NCI-H2196 treated with DMSO at 0.1 percent for 48 hours (cell line): ENCODE measurements at regions not wholly inside any gene's neighbourhood (a gene's known extent, or its start where the extent isn't known, plus 50 kb on each side); places are given as distances from the start of the nearest gene placed in this dataset.

Source experiments
- DNase-seq: peaks from one replicate; lab custom pipeline; 2025; ENCODE audit not compliant: unreplicated experiment; lab: John Stamatoyannopoulos, UW

DNA sequence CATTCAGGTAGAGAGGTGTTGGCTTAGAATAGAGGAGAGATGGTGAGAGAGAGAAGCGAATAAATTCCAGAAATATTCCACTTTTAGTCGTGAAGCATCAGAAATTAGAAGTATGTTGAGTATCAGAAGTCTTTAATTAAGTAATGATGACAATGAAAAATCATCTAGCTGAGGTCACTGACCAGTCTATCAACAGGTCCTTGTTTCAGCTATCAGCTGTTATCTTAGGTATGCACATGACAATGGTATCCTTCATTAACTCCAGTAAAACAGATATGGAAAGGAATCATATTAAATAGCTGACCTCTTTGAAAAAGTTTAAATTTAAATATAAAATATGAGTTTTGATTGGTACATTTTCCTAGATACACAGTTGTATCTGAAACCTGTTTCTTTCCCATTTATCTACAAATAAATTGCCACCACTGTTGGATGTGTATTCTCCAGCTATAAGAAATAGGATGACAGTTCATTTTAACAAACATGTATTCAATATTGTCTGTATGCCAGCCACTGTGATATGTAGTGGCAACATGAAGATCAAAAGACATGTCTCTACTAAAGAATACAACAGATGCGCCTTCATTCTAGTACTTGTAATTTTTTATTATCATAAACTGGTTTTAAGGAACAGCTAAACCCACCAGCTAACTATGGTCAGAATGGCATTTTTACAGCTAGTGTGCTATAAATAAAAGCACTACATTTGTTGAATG is 424.2 kb upstream of the DCN start:
- no peak for DNase-seq

DNA sequence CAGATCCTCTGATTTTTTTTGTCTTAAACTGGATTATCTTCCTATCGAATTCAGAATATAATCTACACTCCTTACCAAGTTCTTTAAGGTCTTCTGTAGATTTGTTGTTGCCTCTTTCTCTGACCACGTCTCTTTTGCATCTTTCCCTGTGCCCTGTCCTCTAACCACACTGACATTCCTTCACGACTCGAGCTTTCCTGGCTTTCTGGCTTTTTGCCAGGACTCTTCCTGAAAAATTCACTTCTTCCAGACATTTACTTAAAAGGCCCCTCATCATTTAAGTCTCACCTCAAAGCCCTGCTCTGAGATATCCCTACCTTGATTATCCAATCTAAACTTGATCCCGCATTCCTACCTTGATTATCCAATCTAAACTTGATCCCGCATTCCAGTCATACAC is 422.3 kb upstream of the DCN start:
- DNase-seq: no peak

DNA sequence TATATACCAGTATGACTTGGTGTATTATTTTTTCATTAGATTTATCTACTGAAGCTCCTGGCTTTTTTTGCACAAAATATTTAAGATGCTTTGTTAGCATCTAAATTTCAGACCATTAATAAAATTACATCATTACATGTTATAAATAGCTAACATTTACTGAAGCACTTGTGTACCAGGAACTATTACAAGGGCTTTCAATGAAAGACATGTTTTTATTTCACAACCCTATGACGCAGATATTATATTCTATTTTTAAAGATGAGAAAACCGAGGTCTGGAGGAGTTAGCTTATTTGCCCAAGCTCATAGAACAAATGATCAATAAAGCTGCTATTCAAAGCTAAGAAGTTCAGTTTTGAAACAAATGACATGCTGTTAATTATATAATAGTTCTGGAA is 420.4 kb upstream of the DCN start:
- DNase-seq: no peak

DNA sequence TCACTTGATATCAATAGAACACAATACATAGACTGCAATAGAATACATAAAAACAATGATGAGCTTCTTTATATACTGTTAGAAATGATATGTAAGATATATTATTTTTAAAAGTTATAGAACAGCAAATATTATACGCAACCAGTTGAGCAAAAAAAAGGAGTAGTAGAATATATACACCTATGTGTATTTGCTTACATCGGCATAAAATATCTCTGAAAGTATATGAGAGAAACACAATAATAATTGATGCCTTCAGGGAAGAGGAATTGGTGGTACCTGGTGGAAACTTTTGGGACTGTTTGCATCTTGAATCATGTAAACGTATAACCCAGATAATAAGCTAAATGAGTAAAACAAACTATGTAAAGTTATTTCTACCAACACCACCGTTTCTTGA is 418.4 kb upstream of the DCN start:
- no peak for DNase-seq

DNA sequence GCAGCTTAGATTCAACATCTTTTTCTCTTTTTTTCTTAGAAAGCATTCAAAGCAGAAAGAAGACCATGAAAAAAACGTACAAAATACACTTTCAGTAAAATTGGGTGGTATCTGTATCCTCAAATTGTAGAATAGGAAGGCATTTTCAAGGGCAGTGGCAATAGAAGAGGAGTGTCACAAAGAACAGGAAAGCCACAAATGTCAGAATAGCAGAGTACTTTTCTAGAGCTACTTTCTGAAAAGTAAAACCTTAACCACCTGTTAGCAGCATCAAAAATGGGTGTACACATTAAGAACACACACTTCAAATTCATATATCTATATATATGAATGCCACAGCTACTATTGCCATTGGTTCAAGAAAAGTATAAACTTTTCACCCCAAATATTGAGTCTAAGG is 412.1 kb upstream of the DCN start:
- no peak for DNase-seq

DNA sequence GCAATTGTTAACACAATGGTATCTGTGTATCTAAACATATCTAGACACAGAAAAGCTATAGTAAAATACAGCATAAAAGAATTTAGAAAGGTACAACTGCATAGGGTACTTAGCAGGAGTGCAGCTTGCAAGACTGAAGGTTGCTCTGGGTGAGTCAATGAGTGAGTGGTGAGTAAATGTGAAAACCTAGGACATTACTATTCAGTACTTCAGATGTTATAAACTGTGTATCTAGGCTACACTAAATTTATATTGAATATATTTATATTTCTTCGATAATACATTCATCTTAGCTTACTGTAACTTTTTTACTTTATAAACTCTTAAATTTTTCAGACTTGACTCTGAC is 409.0 kb upstream of the DCN start:
- DNase-seq: no peak

DNA sequence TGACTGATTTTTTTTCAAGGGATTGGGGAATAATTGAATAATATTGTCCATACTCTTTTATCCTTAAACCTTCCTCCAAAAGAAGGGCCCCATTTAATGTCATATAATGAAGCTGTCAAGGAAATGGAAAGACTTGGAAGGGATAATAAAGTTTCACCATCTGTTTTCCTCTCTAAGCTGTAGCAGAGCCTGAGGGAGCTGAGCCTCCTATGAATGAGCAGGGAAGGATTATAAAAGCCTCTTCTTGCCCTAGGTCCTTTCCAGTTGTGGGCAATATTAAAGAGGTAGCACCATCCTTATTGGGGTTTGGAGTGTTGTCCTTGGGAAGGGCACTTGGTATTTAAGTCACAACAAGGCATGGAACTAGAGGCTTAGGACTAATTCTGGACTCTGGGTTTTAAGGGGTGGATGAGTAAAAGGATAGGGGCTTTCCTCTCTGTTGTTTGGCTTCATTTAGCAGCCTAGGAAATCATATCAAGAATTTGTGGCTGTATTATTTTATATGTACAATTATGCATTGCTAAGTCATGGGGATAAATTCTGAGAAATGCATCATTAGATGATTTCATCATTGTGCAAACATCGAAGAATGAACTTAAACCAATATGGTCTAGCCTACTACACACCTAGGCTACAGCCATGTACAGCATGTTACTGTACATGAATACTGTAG is 408.5 kb upstream of the DCN start:
- DNase-seq: no peak

DNA sequence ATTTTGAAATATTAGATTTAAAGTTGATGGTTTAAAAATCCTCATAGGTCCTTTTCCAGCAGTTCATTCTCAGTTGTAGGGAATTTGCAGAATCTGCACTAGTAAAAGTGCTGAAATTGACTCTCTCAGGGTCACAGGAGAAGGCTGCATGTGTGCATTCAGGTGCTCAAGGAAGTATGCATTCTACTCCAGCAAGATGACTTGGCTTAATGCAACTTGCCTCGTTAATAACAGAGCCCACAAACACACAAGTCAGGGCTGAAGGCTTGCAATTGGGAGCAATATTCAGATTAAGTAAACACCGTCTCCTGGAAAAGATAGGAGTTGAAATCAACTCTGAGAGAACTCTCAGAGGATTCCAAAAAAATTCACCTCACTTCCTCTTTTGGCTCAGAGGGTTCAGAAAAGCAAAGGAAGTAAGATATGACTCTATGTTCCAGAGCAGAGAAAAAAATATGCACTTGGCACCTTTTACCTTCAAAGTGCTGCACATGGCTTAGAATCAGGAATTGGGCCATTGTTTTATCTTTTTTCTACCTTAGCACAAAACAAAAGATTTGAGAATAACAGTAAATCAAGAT is 406.3 kb upstream of the DCN start:
- no peak for DNase-seq

DNA sequence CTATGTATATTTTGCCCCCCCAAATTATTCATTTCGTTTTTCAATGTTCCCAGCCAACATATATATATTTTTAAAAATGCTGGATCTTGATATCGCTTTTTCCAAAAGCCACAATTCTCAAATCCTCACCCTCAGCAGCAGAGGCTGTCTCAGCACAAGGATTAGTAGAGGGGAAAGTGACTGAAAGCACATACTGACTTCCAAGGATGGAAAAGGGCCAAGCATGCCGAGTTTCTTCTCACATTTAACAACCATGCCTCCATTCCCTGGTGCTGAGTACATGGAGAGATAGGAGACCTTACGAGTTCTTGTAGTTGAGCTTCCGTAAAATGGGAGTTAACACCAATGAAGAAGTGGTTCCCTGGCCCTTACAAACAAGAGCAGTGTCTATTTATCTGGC is 403.4 kb upstream of the DCN start:
- DNase-seq: no peak

DNA sequence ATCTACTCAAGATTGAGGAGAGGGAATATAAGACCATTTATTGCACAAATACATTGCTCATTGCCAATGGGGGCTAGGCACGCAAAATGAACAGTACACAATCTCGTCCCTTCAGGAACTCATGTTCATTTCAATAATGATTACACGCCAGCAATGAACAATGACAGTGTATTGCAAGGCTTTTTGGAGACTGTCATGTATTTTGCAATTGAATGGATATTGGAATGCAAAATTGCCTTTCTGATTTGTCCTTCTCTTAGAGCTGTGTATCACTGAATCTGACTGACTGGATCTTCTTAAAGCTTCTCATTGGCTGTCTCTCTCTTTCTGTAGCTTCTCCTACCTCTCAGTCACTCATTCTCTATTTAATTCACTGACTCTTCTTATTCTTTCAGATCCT is 400.2 kb upstream of the DCN start:
- no peak for DNase-seq

DNA sequence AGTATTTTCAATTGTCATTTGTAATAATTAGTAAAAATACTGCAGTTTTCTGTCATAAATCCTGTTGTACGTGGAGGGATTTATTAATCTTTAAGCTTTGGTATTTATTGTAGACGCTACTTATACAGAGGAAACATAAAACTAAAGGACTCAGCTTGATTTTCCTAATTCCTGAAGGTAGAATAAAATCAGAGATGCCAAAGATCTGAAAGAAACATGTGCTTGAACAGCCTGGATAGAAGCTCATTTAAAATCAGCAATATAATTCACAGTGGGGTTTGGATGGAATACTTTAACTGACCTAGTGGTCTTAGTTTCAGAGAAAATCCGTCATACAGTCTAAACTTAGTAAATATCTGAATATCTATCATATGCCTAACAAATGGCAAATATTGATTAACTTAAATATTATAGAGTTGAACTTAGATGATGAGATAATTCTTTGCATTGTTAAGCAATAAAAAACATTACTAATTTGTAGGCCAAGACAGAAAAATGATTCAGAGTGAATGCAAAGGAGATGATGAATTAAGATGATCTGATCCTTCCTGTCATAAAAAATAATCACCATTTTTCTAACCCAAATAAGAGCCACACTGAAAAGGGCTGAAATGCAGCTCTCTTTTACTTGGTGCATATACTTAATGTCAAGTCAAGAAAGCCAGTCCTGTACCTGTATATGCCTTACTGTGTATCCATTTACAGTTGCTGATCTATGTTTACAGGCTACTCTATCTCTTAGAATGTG is 397.1 kb upstream of the DCN start:
- DNase-seq: no peak

DNA sequence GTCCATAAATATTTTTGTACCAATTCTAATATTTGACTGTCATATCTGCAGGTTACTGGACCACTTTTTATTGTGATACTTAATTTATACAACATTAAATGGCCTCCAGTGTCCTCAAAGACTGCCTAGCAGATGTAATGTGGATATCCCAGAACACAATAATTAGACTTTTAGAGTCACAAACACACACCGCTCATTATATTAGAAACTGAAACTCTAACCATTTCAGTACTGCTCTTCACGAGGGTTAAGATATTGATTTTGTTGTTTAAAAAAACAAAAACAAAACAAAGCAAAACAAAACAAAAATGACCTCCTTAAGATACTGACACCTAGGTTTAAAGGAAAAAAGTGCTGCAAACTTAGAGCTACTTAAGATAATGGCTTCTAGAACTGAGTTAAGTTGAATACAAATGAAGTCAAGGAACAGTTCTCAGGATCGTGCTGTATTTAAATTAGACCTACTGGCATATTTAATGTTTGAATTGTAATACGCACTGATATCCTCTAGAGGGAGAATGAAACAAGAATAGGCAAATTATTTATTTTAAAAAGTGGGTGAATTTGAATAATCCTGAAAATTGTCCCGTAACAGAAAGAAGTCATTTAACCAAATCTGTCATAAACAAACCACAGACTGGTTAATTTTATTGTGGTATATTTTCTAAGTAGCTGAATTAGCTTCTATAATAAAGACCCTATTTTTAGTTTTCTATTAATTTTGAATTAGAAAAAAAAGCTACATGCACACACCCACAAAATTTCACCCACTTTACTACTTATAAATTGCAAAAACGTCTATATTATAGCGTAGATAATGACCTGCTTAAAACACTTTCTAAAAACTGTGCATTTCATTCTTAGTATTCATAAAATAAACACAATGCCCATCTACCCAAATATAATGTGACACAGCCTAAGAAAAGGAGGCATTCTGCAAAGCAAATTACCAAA is 395.2 kb upstream of the DCN start:
- no peak for DNase-seq

DNA sequence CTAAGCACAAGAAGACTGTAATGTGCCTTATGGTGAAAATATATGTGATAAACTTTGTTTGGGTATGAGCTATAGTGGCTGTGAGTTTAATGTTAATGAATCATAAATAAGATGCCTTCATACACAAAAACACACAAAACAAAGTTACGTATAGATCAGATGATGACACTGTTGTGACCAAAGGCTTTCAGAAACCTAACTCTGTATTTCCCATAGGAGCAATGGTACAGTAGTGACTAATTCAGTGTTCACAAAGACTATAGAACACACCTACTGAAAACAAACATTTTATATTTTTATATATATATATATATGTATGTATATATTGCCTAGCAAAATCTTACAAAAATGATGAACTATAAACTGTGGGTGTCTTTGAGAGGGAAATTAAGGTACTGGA is 393.8 kb upstream of the DCN start:
- DNase-seq: no peak

DNA sequence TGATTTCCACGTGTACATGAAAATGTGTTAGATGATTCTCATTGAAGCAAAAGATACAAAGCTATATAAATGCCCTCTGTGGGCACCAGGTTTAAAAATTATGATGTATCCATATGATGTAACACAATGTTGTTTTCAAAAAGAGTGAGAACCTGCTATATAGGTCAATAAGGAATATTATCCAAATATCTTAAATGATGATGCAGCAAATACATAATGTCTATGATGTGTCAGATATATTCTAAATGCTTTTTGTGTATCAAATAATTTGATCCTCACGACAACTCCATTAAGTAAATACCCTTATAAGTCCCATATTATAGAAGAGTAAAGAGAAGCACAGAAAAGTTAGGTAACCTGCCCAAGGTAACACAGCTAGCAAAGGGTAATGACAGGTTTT is 393.0 kb upstream of the DCN start:
- DNase-seq: no peak

DNA sequence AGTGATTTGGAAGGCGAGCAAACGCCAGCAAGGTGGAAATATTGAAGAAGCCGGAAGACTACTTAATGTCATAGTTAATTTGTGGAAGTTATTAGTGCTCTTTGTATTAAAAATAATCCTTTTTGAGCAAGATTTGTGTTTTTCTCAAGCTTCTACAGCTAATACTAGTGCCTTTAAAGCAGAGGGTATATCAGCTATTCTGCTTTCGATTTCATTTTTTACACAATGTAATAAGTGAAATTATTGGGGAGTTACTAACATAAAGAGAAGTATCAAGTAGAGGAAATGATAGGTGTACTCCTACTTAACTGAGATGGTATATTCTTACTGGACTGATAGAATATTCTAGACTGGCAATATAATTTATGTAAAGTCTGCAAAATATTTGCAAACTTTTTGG is 392.4 kb upstream of the DCN start:
- no peak for DNase-seq

DNA sequence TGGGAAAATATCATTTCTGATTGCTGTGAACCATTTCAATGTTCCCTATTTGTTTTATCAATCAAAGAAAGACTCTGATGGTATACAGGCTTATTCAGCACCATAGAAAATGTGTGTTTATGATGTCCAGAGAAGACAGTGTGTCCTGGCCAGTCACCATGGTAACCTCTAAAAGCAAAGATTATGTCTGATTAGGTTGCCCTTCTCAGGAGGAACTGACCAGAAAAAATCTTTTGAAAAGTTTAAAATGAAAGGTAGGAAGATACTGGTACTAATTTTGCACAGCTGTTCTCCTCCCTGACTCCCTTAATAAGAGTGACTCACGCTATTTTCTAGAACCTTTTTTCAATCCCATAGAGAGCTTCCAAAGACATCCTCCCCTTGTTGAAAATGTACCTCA is 391.8 kb upstream of the DCN start:
- no peak for DNase-seq

DNA sequence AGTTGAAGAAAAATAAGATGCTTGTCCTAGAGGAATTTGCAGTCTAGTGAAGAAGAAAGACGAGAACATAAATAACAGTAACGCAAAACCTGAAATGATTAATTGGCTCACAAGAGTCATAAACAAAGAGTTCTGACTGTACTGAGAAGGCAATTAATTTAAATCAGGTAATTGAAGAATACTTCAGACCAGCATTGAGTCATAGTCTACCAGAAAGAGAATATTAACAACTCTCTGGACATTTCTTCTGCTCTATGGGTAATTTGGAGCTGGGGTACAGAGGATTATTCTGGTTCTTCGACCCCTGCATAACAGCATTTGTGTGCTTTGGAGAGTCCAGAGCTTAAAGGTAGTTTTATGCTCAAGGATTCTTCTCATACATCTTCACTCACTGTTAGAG is 390.3 kb upstream of the DCN start:
- no peak for DNase-seq

DNA sequence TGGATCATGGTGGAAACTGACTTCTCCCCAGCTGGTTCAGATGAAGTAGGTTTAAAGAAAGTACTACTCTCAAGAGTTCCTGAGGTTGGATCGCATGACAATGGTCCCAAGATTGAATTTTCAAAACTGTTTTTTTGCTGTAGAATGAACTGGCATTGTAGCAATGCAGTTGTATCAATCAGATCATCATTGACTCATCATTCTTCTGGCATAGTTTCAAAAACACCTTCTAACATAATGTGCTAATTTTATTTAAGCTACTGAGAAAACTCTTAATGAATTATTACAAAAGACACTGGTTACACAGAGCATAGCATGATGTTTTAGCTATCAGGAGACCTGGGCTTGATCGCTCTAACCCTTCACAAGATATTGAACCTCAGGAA is 384.5 kb upstream of the DCN start:
- no peak for DNase-seq

DNA sequence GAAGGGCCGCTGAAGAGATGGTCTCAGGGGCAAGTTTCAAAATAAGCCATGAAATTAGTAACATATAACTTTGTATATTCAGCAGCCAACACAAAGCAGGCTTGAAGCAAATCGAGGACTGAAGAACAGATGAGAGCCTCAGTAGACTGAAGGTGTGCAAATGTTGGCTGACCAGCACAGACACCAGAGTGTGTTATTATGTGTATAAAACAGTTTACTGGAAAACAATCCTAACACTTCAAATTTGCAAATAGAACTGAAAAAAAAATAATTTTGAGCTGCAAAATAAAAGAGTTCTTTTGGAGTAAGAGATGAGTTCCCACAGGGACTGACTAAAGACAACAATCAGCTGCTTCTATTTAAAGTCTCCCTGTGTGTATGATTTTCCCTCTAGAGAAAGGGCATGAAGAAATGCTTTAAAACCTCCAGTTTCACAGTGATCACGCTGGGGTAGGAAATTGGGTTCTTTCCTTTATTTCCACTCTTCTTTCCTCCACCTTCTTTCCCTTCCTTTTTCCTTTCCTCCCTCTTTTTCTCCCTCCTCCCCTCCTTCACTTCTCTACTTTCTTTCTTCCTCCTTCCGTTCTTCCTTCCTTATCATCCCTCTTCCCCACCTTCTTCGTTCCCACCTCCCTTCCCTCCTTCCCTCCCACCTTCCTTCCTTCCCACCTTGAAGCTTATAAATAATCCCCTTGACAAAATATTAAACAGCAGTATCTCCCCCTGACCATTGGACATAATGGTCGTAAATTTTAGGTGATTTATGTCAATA is 383.9 kb upstream of the DCN start:
- no peak for DNase-seq

DNA sequence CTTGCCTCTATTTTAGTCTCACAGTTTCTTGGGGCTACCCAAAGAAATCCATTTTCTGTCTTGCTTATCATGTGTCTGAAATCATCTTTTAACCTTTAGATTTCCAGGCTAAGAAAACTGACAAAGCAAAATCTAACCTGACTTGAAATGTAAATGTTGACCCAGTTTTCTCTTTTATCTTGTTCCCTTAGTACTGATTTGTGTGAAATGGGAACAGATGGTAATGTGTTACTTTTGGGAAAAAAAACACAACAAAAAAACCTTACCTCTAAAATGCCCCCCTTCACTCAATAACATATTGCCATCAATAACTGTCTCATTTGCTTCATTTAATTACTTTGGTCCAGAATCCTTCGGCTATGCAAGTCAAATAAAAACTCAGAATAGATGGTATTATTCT is 383.2 kb upstream of the DCN start:
- DNase-seq: no peak
